ENCODE measurements at regions not wholly inside any gene's neighbourhood (a gene's known extent, or its start where the extent isn't known, plus 50 kb on each side); places are given as distances from the start of the nearest gene placed in this dataset.
"Not testable (repeated sequence)": the region's sequence is repeated elsewhere in the genome, so short reads cannot be mapped to it uniquely, and the experiment has no call there.

DNA sequence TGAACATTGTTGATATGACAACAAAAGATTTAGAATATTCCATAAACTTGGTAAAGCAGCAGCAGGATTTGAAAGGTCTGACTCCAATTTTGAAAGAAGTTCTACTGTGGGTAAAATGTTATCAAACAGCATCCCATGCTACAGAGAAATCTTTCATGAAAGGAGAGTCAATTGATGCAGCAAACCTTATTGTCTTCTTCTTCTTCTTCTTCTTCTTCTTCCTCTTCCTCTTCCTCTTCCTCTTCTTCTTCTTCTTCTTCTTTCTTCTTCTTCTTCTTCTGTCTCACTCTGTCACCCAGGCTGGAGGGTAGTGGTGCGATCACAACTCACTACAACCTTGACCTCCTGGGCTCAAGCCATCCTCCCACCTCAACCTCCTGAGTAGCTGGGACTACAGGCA, 62.4 kb upstream of the GPR6 start:
- not testable (repeated sequence) for DNase-seq (ENCODE audit: extremely low read depth in 1 of 11, low read depth in 9 of 11, low spot score in 4 of 11)

- DNase-seq (ENCODE audit: extremely low read depth in 1 of 11, low read depth in 9 of 11, low spot score in 4 of 11), result no peak
These were observed 61.4 kb upstream of the GPR6 start for GRCh38 chr6:109916759-109917158.

GRCh38 chr6:109918227-109918626, 59.9 kb upstream of the GPR6 start:
- no peak for DNase-seq (ENCODE audit: extremely low read depth in 1 of 11, low read depth in 9 of 11, low spot score in 4 of 11)

DNA sequence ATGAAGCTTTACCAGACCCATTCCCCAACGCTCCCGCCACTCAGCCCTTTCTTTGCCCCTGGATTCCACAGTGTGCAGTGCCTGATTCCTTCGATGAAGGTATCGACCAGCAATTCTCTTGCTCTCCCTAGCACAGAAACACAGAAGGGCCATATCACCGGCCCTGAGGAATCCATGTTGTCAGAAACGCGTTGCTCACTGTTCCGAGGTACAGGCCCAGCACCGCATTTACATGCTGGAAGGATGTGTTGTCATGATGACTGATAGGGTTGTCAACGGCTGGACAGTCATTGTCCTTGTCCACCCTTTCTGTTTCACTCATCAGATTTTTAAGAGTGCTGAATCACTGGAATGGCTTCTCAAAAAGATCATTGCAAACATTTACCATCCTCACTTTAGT, 57.2 kb upstream of the GPR6 start:
- DNase-seq (ENCODE audit: extremely low read depth in 1 of 11, low read depth in 9 of 11, low spot score in 4 of 11), result no peak

GRCh38 chr6:109922851-109923250, 55.3 kb upstream of the GPR6 start:
- DNase-seq (ENCODE audit: extremely low read depth in 1 of 11, low read depth in 9 of 11, low spot score in 4 of 11), result no peak

- peak in 3 of 11 donors; percentile 8 to 20 (median 9) for DNase-seq (ENCODE audit: extremely low read depth in 1 of 11, low read depth in 9 of 11, low spot score in 4 of 11)
These were observed 53.0 kb upstream of the GPR6 start for GRCh38 chr6:109925075-109925474.

GRCh38 chr6:109927052-109927451, 51.1 kb upstream of the GPR6 start:
- no peak for DNase-seq (ENCODE audit: extremely low read depth in 1 of 11, low read depth in 9 of 11, low spot score in 4 of 11)

Data from renal cortex interstitium (tissue), 11 donors.